Tibial nerve (tissue), 4 donors: ENCODE measurements at regions not wholly inside any gene's neighbourhood (a gene's known extent, or its start where the extent isn't known, plus 50 kb on each side); places are given as distances from the start of the nearest gene placed in this dataset.

Experiments
- EP300 ChIP-seq, 2 donors: sonication (generic); formaldehyde crosslinking; IDR thresholded peaks; one replicate each; pipeline ENCODE4 v1.6.1; 2017; ENCODE audit warnings: antibody characterized with exemption in 2 of 2, mild to moderate bottlenecking in 1 of 2
- POLR2A ChIP-seq, 2 donors: fragments of 450-650 bp; IDR thresholded peaks; one replicate each; pipeline ENCODE4 v1.6.1; 2017; ENCODE audit warnings: antibody characterized with exemption in 2 of 2, mild to moderate bottlenecking in 2 of 2, moderate library complexity in 2 of 2
- TF ChIP-seq, protein P1 (sequence below), 5 experiments: fragments of 200-600 bp in 3 of 5; fragments of 450-650 bp in 2 of 5; sonication (generic) in 3 of 5; IDR thresholded peaks; one replicate each; pipeline ENCODE4 v1.5.1; 2016 to 2019; ENCODE audit warnings: antibody characterized with exemption in 5 of 5, mild to moderate bottlenecking in 3 of 5, moderate library complexity in 2 of 5

DNA sequence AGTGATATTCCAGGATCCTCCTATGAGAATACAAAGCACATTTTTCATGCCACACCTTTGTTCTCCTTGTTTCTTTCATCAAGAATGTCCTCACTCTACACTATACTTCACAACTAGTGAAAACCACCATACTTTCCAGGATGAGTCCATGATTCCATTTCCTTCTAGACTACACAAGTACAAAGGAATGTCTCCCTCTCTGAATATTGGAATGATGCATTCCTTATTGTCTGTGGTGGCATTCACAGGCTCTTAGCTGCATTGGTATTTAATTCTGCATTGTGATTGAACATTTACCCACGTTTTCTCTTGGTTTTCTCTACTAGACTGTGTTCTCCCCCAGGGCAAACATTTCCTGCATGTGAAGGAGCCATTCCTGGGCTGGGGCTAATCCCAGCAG, 217.5 kb downstream of the RAP2B start:
- TF ChIP-seq, protein P1, sequence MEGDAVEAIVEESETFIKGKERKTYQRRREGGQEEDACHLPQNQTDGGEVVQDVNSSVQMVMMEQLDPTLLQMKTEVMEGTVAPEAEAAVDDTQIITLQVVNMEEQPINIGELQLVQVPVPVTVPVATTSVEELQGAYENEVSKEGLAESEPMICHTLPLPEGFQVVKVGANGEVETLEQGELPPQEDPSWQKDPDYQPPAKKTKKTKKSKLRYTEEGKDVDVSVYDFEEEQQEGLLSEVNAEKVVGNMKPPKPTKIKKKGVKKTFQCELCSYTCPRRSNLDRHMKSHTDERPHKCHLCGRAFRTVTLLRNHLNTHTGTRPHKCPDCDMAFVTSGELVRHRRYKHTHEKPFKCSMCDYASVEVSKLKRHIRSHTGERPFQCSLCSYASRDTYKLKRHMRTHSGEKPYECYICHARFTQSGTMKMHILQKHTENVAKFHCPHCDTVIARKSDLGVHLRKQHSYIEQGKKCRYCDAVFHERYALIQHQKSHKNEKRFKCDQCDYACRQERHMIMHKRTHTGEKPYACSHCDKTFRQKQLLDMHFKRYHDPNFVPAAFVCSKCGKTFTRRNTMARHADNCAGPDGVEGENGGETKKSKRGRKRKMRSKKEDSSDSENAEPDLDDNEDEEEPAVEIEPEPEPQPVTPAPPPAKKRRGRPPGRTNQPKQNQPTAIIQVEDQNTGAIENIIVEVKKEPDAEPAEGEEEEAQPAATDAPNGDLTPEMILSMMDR (IDR thresholded peaks at IDR 0.05) = no peak
- TF ChIP-seq POLR2A (IDR thresholded peaks at IDR 0.05) (no peak), EP300 (IDR thresholded peaks at IDR 0.05) (no peak)
